ENCODE measurements at regions not wholly inside any gene's neighbourhood (a gene's known extent, or its start where the extent isn't known, plus 50 kb on each side); places are given as distances from the start of the nearest gene placed in this dataset.

DNA sequence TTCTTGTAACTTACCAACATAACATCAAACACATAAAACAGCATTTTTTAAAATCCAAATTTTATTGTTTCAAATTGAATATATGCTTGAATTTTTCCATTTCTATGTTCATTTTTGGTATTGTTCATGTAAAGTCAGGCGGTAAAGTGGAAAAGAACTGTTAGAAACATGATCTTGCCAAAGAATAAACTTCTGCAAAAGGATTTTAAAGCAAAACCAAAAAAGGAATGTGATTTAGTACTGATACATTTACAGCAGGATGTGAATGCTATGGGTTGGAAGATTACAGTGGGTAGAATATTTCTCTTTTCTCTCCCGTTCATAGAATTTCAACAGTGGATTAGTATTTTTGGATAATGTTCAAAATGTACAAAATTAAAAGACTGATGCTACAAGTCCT lies 277.2 kb upstream of the MPDZ start:
- TF ChIP-seq CTCF (IDR thresholded peaks at IDR 0.05) (no peak), POLR2AphosphoS5 (IDR thresholded peaks at IDR 0.05; ENCODE audit: low read depth, low read length) (no peak)
